HCEC 1CT (cell line): ENCODE measurements at regions not wholly inside any gene's neighbourhood (a gene's known extent, or its start where the extent isn't known, plus 50 kb on each side); places are given as distances from the start of the nearest gene placed in this dataset.
"Not testable (repeated sequence)": the region's sequence is repeated elsewhere in the genome, so short reads cannot be mapped to it uniquely, and the experiment has no call there.

Experiments used
- DNase-seq: peaks from one replicate; pipeline ENCODE4 v3.0.0-alpha.2; 2017

DNA sequence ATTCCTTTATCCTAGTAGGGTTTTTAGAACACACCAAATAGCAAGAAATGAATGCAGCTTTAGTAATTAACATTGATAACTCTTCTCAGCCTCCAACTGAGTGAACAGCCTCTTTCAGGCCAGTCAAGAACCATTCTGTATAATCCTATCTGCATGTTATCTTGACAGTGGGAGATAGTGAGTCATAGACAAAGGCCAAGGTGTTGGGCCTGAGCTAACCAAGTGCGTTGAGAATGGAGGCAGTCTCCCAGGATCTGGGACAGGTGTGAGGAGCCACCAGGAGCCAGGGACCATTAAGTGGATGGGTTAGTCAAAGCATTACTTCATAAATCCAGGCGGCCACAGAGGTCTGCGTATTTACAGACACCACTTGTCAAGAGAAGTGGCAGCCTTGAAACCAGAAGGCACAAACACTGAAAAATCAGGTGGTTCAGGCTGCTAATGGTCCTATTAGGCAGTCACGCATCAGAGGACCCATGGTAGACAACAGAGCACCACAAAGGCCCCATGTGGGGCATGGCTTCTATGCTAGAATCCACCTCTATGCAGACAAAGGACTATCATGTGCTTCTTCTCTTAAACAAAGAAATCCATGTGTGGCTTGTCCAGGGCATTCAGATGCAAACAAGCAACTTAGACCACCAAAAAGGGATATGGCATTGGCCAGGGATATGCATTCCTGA is 409.7 kb upstream of the PIK3R1 start:
- no peak for DNase-seq

DNA sequence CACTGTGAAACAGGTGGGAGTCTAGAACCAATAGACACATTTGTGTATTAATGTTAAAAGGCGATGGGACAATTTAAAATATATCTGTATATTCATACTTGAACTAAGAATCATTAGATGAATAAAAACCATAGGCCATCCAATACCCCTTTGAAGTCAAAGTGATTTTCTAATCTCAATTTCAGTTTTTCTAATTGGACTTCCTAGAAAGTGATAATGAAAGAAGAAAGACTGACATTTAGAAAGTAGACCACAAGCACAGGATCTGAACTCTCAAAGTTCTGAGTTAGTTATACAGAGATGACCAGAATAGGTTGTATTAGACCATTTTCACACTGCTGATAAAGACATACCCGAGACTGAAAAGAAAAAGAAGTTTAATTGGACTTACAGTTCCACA is 412.8 kb upstream of the PIK3R1 start:
- DNase-seq: no peak

DNA sequence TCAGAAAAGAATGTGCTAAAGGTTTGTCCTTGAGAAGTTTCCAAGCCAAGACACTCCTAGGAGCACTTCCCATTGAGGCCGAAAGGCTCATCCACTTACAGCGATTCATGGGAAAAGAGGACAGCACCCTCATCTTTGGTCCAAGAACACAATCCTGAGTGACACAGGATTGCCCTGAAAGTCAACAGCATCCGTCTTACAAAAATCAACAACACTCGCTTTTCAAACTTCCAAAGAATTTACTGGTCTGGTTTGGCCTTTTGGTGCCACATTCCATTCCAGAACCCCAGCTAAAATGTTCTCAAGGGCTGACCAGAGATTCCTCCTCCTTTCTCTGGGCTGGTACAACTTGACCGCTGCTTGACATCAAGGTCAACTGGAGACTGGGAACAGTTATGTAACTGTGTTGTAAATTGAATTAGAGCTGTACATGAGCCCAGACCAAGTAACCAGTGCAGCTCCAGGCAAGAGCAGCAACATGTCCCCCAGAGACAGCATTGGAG is 415.8 kb upstream of the PIK3R1 start:
- DNase-seq: peak; percentile 46

DNA sequence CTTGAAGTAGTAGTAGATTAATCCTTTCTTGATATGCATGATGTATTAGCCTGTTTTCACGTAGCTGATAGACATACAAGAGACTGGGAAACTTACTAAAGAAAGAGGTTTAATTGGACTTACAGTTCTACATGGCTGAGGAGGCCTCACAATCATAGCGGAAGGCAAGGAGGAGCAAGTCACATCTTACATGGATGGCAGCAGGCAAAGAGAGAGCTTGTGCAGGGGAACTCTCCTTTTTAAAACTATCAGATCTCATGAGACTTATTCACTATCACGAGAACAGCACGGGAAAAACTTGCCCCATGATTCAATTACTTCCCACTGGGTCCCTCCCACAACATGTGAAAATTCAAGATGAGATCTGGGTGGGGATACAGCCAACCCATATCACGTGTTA is 417.1 kb upstream of the PIK3R1 start:
- not testable (repeated sequence) for DNase-seq

DNA sequence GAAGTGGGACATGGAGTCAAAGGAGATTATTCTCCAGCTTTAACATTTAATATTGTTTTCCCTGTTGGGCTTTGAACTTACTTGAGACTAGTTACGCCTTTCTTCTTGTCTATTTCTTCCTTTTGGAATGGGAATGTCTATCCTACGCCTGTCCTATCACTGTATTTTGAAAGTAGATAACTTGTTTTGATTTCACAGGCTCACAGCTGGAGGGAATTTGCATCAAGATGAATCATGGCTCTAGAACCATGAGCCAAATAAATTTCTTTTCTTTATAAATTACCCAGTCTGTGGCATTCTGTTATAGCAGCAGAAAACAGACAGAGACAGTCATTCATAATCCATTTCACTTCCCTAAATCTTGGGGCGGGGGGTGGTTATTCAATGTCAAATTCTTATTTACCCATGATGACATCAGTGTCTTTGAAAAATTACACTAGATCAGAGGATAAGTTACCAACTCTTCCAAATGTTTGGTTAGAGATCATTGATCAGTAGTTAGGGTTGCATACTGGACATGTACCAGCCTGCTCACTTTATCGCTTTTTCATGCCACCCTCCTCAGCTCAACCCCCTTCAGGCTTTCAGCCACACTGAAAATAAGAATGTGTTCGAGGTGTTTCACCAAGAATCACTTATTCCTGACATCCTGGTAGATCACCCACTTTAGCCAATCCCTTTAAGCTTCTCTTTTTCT is 419.6 kb upstream of the PIK3R1 start:
- DNase-seq: peak; percentile 26

DNA sequence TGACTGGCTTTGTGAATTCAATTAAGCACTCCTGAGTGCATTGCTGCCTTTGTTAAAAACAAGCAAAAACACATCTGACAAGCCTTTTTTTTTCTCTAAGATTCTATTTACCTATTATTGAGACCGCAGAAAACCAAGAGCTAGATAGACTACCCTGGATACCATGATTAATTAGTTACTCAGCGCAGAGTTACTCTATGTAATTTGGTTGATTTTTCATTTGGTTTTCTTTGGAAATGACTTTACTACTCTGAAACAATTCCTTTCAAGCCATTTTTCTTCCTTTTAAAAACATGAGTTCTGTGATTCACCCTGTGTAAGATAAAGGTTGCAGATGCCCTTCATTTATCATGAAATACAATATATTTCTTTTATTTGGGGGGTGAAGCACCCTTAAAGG is 421.6 kb upstream of the PIK3R1 start:
- DNase-seq: no peak

DNA sequence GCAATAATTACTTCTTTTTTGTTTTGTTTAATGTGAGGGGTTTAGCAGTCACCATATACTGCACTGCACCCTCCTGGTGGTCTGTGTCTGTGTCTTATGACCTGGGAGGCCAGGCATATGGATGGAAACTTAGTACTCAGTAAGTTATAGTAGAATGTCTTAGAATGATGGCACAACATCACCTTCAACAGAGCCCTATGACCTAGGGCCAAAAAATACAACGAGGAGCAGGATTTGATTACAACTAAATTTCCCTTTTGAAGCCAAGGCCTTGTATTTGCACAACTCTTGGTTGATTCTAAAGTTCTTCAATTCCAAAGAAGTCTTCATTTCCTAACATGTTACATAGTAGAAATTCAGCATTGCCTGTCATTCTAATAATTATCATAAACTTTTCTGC is 422.1 kb upstream of the PIK3R1 start:
- DNase-seq: no peak

DNA sequence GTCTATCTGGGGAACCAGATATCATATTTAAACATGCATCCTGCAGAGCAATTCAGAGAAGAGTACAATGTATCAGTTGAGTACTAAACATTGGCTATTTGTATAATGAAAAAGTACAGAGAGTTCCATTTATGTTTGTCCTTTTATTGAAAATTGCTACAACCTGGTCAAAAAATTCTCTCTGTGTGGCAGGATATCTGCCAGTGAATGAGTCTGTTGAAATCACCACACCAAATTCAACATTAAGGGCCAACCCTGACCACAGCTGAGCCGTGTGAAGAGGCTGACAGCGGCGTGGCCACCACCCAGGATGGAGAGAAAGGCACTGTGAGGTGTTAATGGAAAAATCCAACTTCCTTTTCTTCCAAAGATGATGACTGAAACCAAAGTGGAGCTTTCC is 422.7 kb upstream of the PIK3R1 start:
- no peak for DNase-seq

DNA sequence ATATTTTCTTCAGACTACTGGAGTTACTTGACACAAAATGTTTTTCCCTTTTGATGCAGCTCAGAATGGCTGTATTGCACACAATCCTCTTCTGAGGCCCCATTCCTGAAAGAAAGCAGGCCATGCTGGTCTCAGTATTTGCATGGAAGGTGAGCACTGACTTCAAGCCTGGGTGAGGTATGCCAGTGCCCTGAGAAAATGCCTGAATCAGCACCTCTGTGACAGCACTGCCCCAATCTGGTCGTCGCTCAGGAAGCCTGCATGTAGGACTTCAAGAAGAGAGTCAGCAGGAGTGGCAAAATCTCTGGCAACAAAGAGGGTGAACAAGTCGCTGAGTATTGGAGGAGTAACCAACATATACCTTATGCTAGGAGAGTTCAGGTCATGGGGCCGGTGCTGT is 425.2 kb upstream of the PIK3R1 start:
- no peak for DNase-seq

DNA sequence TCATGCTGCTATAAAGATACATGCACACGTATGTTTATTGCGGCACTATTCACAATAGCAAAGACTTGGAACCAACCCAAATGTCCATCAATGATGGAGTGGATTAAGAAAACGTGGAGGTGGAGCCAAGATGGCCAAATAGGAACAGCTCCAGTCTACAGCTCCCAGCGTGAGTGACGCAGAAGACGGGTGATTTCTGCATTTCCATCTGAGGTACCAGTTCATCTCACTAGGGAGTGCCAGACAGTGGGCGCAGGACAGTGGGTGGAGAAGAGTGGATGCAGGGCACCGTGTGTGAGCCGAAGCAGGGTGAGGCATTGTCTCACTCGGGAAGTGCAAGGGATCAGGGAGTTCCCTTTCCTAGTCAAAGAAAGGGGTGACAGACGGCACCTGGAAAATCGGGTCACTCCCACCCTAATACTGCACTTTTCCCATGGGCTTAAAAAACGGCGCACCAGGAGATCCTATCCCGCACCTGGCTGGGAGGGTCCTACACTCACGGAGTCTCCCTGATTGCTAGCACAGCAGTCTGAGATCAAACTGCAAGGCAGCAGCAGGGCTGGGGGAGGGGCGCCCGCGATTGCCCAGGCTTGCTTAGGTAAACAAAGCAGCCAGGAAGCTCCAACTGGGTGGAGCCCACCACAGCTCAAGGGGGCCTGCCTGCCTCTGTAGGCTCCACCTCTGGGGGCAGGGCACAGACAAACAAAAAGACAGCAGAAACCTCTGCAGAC is 435.5 kb upstream of the PIK3R1 start:
- not testable (repeated sequence) for DNase-seq

DNA sequence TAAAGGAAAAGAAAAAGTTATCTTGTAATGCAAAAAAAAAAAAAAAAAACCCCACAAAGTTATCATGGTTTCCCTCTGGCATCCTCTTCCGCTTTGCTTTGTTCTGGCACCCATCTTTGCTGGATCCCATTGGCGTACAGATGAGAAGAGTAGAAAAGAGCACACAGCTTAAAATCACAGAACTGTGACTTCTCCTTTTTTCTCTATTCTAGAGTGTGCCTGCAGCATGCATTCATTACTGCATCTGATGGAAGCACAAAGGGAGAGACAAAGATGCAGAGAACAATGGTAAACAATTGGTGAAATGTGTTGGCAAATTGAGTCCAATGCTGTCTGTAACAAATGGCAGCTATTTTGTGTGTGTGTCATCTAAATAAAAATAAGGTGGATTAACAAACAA is 440.8 kb upstream of the PIK3R1 start:
- DNase-seq: no peak

DNA sequence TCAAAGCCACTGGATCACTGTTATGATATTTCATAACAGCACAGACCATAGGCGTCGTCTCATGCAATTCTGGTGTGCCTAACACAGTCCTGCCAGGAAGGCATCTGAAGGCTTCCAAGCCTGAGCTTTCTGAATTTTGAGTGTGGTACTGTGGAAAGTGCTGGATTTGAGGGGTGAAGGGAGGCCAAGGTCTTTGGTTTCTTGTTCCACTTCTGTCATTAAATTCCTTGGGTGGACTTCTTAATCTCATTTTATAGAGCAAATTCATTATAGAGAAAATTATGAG is 441.3 kb upstream of the PIK3R1 start:
- DNase-seq: peak; percentile 19

DNA sequence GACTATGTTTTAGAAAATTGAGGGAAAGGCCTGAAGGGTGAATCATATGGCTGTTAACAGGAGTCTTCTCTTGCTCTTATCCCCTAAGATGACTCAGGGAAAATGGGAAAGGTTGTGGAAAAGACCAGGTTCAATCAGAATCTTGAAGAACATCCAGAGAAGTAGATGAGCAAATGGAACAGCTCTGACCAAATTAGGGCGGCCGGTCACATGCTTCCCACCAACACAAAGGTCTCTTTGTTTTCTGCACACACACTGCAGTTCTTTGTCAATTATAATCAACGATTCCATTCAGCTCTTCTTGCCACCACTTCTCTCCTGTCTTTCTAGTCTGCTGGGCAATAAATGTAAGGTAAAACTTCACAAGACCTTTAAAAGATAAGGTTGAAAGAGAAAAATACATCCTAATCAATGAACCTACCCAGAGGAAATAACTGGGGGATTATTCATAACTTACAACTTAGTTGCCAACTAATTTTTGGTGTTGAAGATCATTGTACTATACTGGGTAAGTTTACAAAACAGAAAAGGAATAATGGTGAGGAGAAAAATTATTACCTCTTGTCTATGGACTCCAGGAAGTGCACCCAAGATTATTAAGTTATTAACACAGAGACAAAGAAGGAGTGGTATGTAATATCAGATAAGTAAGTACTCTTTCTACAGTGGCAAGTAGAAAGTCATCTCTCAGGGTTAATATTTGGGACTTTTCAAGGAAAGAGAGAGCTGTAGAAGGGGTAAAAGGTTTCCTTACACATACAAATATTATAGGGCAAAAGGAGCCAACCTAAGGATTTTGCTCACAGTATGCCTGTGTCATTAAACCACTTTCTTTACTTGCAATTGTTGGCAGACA is 441.9 kb upstream of the PIK3R1 start:
- peak; percentile 66 for DNase-seq

DNA sequence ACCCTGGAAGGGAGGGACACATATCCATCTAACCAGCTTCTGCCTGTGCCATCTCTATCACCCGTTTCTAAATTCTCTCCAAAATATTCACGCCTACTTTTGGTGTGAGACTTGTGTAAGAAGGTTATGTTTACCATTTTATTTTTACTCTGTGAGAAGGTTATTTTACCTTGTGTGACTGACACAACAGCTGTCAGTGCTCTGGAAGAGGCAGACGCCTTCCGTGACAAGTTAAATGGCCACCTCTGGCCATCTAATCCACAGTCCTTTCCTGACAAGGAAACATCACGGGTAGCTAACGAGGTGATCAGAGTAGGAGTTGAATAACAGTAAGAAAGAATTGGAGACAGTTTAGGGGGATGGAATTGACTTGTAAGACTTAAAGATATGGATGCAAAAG is 443.8 kb upstream of the PIK3R1 start:
- DNase-seq: no peak

DNA sequence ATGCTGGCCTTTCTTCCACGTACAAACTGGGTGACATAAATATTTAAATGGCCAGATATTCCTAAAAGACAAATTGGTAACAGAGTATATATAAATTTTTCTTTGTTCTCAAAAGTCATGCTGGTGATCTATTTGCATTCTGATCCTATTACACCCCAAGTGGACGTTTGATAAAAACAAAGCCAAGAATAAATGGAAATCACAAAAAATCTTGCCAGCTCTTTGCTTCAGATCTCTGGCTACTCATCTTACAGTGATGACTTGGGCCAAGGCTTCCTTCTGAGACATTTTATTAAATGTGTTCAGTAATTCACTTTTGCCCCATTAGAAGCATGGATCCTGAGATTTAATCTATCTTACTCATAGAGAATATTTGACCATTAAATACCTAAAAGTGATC is 444.3 kb upstream of the PIK3R1 start:
- peak; percentile 5 for DNase-seq

DNA sequence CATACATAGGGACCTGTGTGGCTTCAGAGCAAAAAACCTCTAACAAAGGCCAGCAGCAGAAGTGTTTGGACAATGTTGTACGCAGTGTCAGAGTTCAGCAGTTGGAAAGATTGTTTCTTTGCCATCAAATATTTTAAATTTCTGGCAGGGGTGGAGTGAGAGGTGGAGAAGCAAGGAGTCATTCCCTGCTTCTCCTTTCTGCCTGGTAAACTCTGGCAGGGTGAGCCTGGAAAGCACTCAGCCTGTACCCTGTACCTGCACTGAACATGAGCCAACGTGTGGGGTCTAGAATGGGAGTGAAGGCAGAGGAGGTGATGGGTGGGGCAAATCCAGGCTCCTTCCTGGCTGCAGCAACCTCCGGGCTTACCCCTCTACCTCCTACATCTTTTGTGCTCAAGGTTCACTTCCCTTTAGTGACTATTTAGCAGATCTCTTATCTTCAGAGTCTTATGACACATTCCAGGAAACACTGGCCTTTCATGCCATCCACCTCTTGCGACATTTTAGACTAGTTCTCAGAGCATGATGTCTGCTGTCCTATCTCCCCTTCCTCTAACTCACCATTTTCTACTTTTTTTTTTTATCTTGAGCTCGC is 445.0 kb upstream of the PIK3R1 start:
- DNase-seq: no peak

DNA sequence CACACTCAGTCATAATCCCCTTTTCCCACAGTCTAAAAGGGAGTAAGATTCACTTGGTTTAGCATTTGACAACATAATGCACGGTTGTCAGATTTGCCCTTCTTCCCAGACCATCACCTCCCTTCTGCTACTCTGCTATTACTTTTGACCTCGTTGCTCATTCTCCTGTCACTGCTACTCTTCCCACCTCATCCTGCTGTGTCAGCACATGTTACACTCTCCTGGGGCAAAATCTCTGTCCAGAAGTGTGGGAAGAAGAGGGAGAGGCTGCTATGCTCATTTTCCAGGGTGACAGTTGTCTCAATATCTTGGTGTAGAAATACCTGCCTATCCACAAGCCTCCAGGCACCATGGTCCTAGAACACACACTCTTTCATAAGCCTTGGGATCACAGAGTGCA is 449.9 kb upstream of the PIK3R1 start:
- DNase-seq: no peak

DNA sequence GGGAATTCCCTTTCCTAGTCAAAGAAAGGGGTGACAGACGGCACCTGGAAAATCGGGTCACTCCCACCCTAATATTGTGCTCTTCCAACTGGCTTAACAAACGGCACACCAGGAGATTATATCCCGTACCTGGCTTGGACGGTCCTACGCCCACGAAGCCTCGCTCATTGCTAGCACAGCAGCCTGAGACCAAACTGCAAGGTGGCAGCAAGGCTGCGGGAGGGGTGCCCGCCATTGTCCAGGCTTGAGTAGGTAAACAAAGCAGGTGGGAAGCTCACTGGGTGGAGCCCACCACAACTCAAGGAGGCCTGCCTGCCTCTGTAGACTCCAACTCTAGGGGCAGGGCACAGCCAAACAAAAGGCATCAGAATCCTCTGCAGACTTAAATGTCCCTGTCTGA is 457.8 kb upstream of the PIK3R1 start:
- not testable (repeated sequence) for DNase-seq

DNA sequence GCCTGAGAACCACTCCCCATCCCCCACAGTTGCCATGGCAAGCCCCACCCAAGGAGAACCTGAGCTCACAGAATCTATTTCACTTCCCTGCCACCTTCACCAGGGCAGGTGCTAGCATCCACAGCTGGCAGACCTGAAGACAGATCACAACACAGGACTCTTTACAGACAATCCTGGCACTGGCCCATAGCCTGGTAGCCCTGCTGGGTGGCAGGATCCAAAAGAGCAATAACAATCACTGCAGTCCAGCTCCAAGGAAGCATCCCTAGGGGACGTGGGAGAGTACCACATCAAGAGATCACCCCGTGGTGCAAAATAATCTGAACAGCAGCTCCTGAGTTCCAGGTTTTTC is 463.2 kb upstream of the PIK3R1 start:
- no peak for DNase-seq

DNA sequence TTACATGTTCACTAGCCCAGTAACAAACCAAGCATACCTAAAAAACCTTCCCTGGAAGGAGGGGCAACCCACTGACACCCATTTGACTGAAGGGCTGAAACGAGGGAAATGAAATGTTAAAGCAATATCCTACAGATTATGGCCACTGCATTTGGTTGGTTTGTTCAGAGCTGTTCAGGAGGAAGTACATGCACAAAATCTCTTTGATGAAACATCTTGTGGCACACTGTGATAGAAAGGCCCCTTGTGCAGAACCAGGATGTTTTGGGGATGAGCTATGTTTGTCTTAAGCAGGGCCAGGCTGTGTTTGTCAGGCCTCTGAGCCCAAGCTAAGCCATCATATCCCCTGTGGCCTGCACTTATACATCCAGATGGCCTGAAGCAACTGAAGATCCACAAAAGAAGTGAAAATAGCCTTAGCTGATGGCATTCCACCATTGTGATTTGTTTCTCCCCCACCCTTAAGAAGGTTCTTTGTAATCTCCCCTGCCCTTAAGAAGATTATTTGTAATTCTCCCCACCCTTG is 467.3 kb upstream of the PIK3R1 start:
- DNase-seq: no peak

DNA sequence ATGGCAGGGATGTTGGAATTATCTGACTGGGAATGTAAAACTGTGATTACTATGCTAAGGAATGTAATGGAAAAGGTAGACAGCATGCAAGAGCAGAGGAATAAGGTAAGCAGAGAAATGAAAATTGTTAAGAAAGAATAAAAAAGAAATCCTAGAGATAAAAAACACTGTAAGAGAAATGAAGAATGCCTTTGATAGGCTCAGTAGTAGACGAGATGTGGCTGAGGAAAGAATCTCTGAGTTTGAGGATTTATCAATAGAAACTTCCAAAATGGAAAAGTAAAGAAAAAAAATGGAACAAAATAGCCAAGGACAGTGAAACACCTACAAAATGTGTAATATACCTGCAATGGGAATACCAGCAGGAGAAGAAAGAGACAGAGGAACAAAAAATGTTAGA is 468.5 kb upstream of the PIK3R1 start:
- no peak for DNase-seq

DNA sequence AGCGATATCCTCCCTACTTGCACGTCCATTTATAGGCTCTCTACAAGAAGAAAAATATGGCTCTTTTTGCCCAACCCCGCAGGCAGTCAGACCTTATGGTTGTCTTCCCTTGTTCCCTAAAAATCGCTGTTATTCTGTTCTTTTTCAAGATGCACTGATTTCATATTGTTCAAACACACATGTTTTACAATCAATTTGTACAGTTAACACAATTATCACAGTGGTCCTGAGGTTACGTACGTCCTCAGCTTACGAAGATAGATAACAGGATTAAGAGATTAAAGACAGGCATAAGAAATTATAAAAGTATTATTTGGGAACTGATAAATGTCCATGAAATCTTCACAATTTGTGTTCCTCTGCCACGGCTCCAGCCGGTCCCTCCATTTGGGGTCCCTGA is 468.9 kb upstream of the PIK3R1 start:
- DNase-seq: not testable (repeated sequence)

DNA sequence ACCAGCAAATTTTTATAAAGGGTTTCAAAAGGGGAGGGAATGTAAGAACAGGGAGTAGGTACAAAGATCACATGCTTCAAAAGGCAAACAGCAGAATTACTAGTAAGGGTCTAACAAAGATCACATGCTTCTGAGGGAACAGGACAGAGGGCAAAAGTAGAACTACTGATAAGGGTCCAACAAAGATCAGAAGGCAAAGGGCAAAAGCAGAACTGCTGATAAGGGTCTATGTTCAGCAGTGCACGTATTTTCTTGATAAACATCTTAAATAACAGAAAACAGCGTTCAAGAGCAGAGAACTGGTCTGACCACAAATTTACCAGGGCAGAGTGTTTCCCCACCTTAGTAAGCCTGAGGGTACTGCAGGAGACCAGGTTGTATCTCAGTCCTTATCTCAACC is 469.5 kb upstream of the PIK3R1 start:
- DNase-seq: no peak
